ENCODE measurements at regions not wholly inside any gene's neighbourhood (a gene's known extent, or its start where the extent isn't known, plus 50 kb on each side); places are given as distances from the start of the nearest gene placed in this dataset.

DNA sequence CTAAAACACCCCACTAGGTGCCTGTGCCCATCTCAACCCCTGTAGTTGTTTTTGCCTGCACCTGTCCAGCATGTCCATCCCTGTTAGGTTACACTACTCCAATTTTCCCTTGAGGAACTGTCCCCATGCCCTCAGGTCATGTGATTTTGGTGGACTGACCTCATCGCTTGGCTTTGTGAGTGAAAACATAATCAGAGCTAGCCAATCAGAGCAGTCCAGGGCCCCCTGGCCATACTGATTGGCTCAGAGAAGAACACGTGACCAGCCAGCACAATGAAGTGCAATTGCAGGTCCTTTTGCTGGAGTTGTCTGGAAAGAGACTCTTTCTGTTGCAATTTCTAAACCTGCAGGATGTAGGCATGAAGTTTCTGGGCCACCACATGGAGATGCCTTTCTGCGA lies 303.3 kb upstream of the PROX1 start:
- Histone ChIP-seq H3K9me3 (ENCODE audit: insufficient read depth, low read depth, low read length) (no peaks in the 10 kb centered on the region), H3K36me3 (ENCODE audit: insufficient read depth, low read length) (no peaks in the 10 kb centered on the region), H3K9ac (ENCODE audit: low read depth, low read length) (no peak overlapping the region), H3K4me3 (ENCODE audit: low read length) (no peak overlapping the region), H3K4me1 (ENCODE audit: insufficient read depth, low read length) (no peaks in the 10 kb centered on the region), H3K27ac (ENCODE audit: low read depth, low read length) (no peak overlapping the region), H3K27me3 (ENCODE audit: insufficient read depth, low read length) (no peaks in the 10 kb centered on the region)
- WGBS, result 96% methylated on average over 3 of the region's 3 CpGs

DNA sequence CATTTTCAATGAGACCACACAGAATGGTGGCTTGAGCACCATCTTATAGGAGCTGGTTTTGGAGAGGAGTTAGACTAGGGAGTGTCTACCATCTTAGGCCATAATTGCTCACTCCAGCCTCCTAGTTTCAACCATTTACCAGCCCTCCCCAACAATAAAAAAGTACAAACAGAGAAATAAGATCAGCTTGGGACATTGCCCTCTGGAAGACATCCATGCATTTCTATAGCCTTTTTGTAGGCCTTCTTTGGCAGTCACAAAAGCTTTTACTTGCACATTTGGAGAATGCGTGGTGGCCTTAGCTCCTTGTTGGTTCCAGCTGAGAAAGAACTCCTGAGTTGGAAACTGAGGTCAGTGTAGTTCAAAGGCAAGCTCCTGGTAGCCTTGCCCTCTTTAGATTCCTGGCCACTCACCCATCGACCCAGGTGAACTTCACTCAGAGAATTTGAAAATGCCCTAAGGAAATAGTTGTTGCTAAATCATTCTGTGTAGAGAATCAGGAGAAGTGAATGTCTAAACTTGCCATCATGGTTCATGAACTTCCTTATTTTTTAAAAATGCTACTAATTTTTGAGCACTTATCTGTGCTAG lies 301.7 kb upstream of the PROX1 start:
- no peak overlapping the region for H3K27ac ChIP-seq (ENCODE audit: low read depth, low read length)
- no peaks in the 10 kb centered on the region for H3K9me3 ChIP-seq (ENCODE audit: insufficient read depth, low read depth, low read length)
- H3K36me3 ChIP-seq (ENCODE audit: insufficient read depth, low read length), result no peaks in the 10 kb centered on the region
- no peak overlapping the region for H3K9ac ChIP-seq (ENCODE audit: low read depth, low read length)
- no peaks in the 10 kb centered on the region for H3K4me1 ChIP-seq (ENCODE audit: insufficient read depth, low read length)
- H3K27me3 ChIP-seq (ENCODE audit: insufficient read depth, low read length), result no peaks in the 10 kb centered on the region
- 91% methylated on average over 2 of the region's 2 CpGs for WGBS
- H3K4me3 ChIP-seq (ENCODE audit: low read length), result no peak overlapping the region

DNA sequence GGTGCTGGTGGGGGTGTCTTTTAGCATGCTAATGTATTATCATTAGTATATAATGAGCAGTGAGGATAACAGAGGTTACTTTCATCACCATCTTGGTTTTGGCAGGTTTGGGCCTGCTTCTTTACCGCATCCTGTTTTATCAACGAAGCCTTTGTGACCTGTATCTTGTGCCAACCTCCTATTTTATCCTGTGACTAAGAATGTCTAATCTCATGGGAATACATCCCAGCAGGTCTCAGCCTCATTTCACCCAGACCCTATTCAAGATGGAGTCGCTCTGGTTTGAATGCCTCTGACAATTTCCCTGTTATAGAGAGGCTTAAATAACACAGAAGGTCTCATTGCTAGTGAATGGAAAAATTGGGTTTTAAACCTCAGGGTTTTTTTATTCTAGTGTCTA lies 300.8 kb upstream of the PROX1 start:
- no peak overlapping the region for H3K4me3 ChIP-seq (ENCODE audit: low read length)

DNA sequence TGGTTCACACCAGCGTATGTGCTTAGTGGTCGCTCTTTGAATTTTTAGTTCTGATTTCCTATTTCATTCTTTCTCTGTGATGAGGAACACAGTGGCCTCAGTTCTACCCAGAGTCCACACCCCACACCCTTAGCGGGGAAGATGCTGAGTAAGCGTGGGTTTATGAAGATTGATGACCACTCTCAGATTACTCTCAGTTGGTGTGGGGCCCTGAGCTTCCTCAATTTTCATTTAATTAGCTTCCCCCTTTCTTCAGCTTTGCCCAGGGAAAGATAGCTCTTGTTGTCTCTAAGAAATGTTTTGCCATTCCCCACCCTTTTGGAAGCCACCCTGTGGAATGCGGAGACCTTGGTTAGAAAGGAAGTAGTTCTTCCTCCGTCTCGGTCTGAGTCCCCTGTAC lies 299.9 kb upstream of the PROX1 start:
- 76% methylated on average over 7 of the region's 7 CpGs for WGBS
- H3K9me3 ChIP-seq (ENCODE audit: insufficient read depth, low read depth, low read length), result no peaks in the 10 kb centered on the region
- no peaks in the 10 kb centered on the region for H3K4me1 ChIP-seq (ENCODE audit: insufficient read depth, low read length)
- H3K4me3 ChIP-seq (ENCODE audit: low read length), result no peak overlapping the region
- no peak overlapping the region for H3K27ac ChIP-seq (ENCODE audit: low read depth, low read length)
- no peaks in the 10 kb centered on the region for H3K36me3 ChIP-seq (ENCODE audit: insufficient read depth, low read length)
- no peak overlapping the region for H3K9ac ChIP-seq (ENCODE audit: low read depth, low read length)
- H3K27me3 ChIP-seq (ENCODE audit: insufficient read depth, low read length), result no peaks in the 10 kb centered on the region

More for the DNA sequence above, 300.8 kb upstream of the PROX1 start:
- H3K27me3 ChIP-seq (ENCODE audit: insufficient read depth, low read length), result no peaks in the 10 kb centered on the region
- no peaks in the 10 kb centered on the region for H3K36me3 ChIP-seq (ENCODE audit: insufficient read depth, low read length)
- WGBS, result 98% methylated on average over 3 of the region's 3 CpGs
- no peaks in the 10 kb centered on the region for H3K4me1 ChIP-seq (ENCODE audit: insufficient read depth, low read length)
- H3K9ac ChIP-seq (ENCODE audit: low read depth, low read length), result no peak overlapping the region
- no peak overlapping the region for H3K27ac ChIP-seq (ENCODE audit: low read depth, low read length)
- no peaks in the 10 kb centered on the region for H3K9me3 ChIP-seq (ENCODE audit: insufficient read depth, low read depth, low read length)

GRCh38 chr1:213688655-213689054 lies 299.1 kb upstream of the PROX1 start:
- H3K4me1 ChIP-seq (ENCODE audit: insufficient read depth, low read length), result no peaks in the 10 kb centered on the region
- no peaks in the 10 kb centered on the region for H3K27me3 ChIP-seq (ENCODE audit: insufficient read depth, low read length)
- H3K27ac ChIP-seq (ENCODE audit: low read depth, low read length), result no peak overlapping the region
- H3K9me3 ChIP-seq (ENCODE audit: insufficient read depth, low read depth, low read length), result no peaks in the 10 kb centered on the region
- 83% methylated on average over 2 of the region's 2 CpGs for WGBS
- H3K4me3 ChIP-seq (ENCODE audit: low read length), result no peak overlapping the region
- H3K36me3 ChIP-seq (ENCODE audit: insufficient read depth, low read length), result no peaks in the 10 kb centered on the region
- H3K9ac ChIP-seq (ENCODE audit: low read depth, low read length), result no peak overlapping the region

DNA sequence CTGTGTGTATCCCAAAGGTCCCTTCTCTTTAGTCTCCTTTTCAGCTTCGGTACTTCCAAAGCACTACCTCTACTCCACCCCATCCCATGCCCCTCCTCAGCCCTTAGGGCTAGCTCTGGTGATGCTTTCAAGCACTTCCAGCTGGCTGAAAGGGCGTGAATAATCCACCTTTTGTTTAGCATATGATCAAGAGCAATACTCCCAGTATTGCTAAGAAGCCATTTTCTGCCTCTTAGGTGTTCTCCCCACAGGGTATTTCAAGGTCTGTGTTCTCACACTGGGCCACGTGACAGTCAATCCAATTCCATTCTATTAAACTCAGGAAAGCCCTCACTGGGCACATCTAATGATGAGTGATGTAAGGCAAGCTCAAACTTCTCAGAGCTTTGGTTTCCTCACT lies 298.5 kb upstream of the PROX1 start:
- Histone ChIP-seq H3K27ac (ENCODE audit: low read depth, low read length) (no peak overlapping the region), H3K9ac (ENCODE audit: low read depth, low read length) (no peak overlapping the region), H3K4me3 (ENCODE audit: low read length) (no peak overlapping the region), H3K36me3 (ENCODE audit: insufficient read depth, low read length) (no peaks in the 10 kb centered on the region), H3K27me3 (ENCODE audit: insufficient read depth, low read length) (no peaks in the 10 kb centered on the region), H3K9me3 (ENCODE audit: insufficient read depth, low read depth, low read length) (no peaks in the 10 kb centered on the region), H3K4me1 (ENCODE audit: insufficient read depth, low read length) (no peaks in the 10 kb centered on the region)
- WGBS, result 79% methylated on average over 3 of the region's 3 CpGs

GRCh38 chr1:213690341-213690917 lies 297.3 kb upstream of the PROX1 start:
- H3K4me3 ChIP-seq (ENCODE audit: low read length), result no peak overlapping the region
- no peaks in the 10 kb centered on the region for H3K27me3 ChIP-seq (ENCODE audit: insufficient read depth, low read length)
- H3K4me1 ChIP-seq (ENCODE audit: insufficient read depth, low read length), result no peaks in the 10 kb centered on the region
- 47% methylated on average over 1 of the region's 1 CpG for WGBS
- no peak overlapping the region for H3K27ac ChIP-seq (ENCODE audit: low read depth, low read length)
- no peaks in the 10 kb centered on the region for H3K9me3 ChIP-seq (ENCODE audit: insufficient read depth, low read depth, low read length)
- no peaks in the 10 kb centered on the region for H3K36me3 ChIP-seq (ENCODE audit: insufficient read depth, low read length)
- no peak overlapping the region for H3K9ac ChIP-seq (ENCODE audit: low read depth, low read length)

- Histone ChIP-seq H3K4me3 (ENCODE audit: low read length) (no peak overlapping the region), H3K4me1 (ENCODE audit: insufficient read depth, low read length) (no peaks in the 10 kb centered on the region)
- WGBS, result 93% methylated on average over 4 of the region's 4 CpGs
These were observed 295.5 kb upstream of the PROX1 start for GRCh38 chr1:213692321-213692720.

GRCh38 chr1:213693864-213694263 lies 293.9 kb upstream of the PROX1 start:
- no peaks in the 10 kb centered on the region for H3K4me1 ChIP-seq (ENCODE audit: insufficient read depth, low read length)
- no peak overlapping the region for H3K4me3 ChIP-seq (ENCODE audit: low read length)
- H3K9me3 ChIP-seq (ENCODE audit: insufficient read depth, low read depth, low read length), result no peaks in the 10 kb centered on the region
- 70% methylated on average over 4 of the region's 4 CpGs for WGBS
- H3K27ac ChIP-seq (ENCODE audit: low read depth, low read length), result no peak overlapping the region
- no peak overlapping the region for H3K9ac ChIP-seq (ENCODE audit: low read depth, low read length)
- no peaks in the 10 kb centered on the region for H3K27me3 ChIP-seq (ENCODE audit: insufficient read depth, low read length)
- no peaks in the 10 kb centered on the region for H3K36me3 ChIP-seq (ENCODE audit: insufficient read depth, low read length)

More at GRCh38 chr1:213692321-213692720, 295.5 kb upstream of the PROX1 start:
- Histone ChIP-seq H3K9ac (ENCODE audit: low read depth, low read length) (no peak overlapping the region), H3K27ac (ENCODE audit: low read depth, low read length) (no peak overlapping the region), H3K36me3 (ENCODE audit: insufficient read depth, low read length) (no peaks in the 10 kb centered on the region), H3K27me3 (ENCODE audit: insufficient read depth, low read length) (no peaks in the 10 kb centered on the region), H3K9me3 (ENCODE audit: insufficient read depth, low read depth, low read length) (no peaks in the 10 kb centered on the region)

DNA sequence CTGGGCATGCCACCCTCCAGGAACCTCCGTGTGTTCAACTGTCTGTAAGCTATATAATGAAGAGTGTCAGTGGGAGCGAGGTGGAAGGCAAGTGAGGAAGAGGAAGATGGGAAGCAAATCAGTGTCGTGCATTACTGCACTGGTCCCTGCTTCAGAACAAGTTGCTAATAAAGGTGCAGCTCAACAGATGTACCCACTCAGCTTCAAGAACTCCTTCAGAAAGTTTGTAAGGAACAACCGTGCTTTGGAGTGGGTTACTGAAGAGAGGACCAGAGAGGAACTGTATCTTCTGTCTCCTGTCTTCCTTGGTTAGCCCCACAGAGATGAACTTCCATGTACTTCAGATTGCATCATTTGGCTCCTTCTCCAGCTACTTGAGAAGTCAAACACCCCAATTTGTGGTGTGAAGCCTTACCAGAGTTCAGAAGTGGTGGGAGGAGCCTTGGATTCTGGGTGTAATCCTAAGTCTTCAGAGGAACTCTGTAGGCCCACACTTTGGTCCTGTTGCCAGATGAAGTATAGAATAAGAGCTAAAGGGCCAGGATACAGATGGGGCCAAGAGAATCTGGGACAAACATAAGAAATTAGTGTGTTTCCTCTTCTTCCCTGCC lies 290.5 kb upstream of the PROX1 start:
- H3K9ac ChIP-seq (ENCODE audit: low read depth, low read length), result no peak overlapping the region
- H3K27me3 ChIP-seq (ENCODE audit: insufficient read depth, low read length), result no peaks in the 10 kb centered on the region
- no peaks in the 10 kb centered on the region for H3K9me3 ChIP-seq (ENCODE audit: insufficient read depth, low read depth, low read length)
- no peak overlapping the region for H3K27ac ChIP-seq (ENCODE audit: low read depth, low read length)
- no peaks in the 10 kb centered on the region for H3K4me1 ChIP-seq (ENCODE audit: insufficient read depth, low read length)
- 95% methylated on average over 4 of the region's 4 CpGs for WGBS
- H3K36me3 ChIP-seq (ENCODE audit: insufficient read depth, low read length), result no peaks in the 10 kb centered on the region
- H3K4me3 ChIP-seq (ENCODE audit: low read length), result no peak overlapping the region

DNA sequence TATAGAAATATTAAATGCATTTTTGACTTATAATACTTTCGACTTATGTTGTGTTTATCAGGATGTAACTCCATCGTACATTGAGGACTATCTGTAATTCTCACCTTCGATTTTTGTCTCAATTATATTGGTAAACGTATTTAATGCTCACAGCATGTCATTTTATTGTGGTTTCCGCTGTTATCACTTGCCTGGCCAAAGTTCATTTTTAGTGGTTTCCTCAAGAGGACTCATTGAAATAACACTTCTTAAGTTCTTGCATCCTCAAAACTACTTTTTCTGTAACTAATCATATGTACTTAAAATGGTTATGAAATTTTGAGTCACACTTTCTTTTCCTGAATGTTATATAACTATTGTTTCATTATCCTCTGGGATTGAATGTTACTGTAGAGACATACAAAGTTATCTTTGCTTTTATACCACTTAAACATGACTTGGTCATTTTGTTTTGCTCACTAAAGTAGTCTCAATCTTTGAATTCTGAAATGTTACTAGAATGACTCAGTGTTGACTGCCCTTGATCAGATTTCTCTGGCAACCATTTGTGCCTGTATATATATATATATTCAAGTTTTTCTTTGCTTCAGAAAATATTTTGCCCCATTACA lies 289.6 kb upstream of the PROX1 start:
- Histone ChIP-seq H3K4me3 (ENCODE audit: low read length) (no peak overlapping the region), H3K9me3 (ENCODE audit: insufficient read depth, low read depth, low read length) (no peaks in the 10 kb centered on the region), H3K27me3 (ENCODE audit: insufficient read depth, low read length) (no peaks in the 10 kb centered on the region), H3K27ac (ENCODE audit: low read depth, low read length) (no peak overlapping the region), H3K4me1 (ENCODE audit: insufficient read depth, low read length) (no peaks in the 10 kb centered on the region), H3K9ac (ENCODE audit: low read depth, low read length) (no peak overlapping the region), H3K36me3 (ENCODE audit: insufficient read depth, low read length) (no peaks in the 10 kb centered on the region)
- WGBS, result 95% methylated on average over 5 of the region's 5 CpGs

Data from HUES64 (cell line).